GM21717 (cell line): ENCODE measurements at regions not wholly inside any gene's neighbourhood (a gene's known extent, or its start where the extent isn't known, plus 50 kb on each side); places are given as distances from the start of the nearest gene placed in this dataset.

Experiments
- ATAC-seq: cut with Tn5 transposase; IDR thresholded peaks from one replicate; pipeline ENCODE4 v1.9.1; 2021; ENCODE audit warnings: mild to moderate bottlenecking, moderate library complexity; ENCODE audit not compliant: unreplicated experiment

DNA sequence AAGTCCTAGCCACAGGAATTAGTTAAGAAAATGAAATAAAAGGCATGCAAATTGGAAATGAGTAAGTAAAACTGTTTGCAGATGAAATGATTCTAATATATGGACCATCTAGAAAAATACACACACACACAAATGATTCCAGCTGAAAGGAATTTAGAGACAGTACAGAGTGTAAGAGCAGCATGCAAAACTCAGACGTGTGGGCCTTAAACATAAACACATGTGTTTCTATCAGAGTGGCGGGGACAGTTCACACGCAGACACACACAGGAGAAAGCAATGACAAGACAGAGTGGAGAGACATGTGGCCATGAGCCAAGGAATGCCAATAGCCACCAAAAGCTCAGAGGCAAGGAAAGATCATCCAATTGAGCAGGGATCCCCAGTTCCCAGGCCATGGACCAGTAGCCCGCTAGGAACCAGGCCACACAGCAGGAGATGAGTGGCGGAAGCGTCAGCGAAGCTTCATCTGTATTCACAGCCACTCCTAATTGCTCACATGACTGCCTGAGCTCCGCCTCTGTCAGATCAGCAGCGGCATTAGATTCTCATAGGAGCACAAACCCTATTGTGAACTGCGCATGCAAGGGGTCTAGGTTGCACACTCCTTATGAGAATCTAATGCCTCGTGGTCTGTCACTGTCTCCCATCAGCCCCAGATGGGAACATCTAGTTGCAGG lies 155.4 kb downstream of the ARL4C start:
- no peak for ATAC-seq

DNA sequence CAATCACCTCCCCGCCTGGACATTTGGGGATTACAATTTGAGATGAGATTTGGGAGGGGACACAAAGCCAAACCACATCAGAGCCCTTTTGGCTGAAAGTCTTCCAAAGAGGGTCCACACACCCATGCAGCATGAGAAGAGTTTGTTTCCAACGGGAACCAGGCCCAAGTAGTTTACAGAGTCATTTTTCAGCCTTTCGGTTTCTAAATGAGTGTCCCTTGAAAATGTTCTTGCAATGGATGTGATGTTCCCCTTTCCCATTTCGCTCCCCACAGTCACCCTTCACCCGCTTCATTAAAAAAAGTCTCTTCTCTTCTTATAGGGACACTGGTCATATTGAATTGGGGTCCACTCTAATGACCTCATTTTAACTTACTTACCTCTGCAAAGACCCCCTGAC lies 157.4 kb downstream of the ARL4C start:
- no peak for ATAC-seq

DNA sequence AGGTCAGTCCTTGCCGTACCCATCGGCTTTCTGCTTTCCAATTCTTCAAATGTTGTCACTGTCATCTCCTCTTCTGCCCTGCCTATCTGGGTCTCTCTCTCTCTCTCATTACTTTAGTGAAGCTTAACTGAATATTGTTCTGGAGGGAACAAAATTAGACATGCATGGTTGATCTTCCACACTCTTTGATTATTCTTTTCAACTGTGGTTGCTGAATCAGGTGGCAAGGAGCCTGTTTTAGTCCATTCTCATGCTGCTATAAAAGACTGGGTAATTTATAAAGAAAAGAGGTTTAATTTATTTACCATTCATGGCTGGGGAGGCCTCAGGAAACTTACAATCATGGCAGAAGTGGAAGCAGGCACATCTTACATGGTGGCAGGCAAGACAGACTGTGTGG lies 157.9 kb downstream of the ARL4C start:
- no peak for ATAC-seq

DNA sequence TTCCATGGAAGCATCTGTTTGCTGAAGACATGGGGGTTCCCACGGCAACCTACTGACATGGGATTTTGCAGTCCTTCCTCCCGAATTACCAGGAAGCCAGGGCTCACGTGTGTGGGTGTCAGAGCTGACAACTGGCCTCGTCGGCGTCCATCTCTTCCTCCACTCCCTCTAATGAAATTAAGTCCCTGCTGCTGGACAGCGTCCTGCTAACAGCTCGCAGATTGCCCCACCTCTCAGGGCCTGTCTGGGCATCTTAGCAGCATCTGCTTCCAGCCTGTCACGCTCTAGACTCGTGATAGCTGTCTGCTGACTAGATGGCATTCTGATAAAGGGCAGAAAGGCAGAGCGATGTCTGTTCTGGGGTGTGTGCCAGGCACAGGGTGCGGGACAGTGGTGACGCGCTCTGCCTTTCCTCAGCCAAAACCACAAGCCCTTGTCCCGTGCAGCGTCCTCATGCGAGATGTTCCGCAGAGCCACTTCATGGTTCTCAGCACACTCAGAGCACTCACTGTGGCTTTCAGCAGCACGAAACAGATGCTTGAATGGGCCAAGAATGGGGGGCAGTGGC lies 161.1 kb downstream of the ARL4C start:
- ATAC-seq = no peak

DNA sequence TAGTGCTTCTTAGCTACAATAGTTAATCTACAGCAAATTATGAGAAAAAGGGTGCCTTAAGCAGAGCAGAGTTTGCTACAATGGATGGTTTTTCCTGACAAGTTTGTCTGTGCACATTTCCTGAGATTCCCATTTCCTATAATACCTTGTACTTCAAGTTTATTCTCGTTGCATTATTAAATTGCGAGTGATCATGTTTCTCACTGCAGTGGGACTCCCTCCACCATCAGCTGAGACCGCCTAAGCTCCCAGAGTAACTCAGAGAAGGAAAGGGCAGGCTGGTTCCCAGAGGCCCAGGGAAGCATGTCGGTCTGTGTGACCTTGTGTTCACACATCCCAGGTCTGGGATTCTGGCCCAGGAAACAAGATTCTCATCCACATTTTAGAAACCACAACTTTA lies 162.1 kb downstream of the ARL4C start:
- ATAC-seq = no peak

DNA sequence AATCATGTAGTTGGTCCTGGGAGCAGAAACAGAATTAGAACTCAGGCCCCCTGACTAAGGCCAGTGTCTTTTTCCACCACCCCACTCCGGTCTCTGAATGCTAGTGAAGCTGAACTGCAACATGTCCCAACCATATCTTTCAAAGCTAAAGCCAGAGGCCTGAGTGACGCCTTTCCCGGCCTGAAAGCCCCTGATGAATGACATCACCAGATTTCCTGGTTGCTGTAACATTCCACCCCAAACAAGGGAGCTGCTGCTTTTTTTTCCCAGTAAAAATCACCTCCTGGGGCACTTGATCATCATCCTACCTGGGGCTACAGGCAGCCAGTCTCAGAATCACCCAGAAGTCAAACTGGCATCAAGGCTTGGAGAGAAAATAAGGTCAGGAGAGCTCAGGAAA lies 162.7 kb downstream of the ARL4C start:
- no peak for ATAC-seq

DNA sequence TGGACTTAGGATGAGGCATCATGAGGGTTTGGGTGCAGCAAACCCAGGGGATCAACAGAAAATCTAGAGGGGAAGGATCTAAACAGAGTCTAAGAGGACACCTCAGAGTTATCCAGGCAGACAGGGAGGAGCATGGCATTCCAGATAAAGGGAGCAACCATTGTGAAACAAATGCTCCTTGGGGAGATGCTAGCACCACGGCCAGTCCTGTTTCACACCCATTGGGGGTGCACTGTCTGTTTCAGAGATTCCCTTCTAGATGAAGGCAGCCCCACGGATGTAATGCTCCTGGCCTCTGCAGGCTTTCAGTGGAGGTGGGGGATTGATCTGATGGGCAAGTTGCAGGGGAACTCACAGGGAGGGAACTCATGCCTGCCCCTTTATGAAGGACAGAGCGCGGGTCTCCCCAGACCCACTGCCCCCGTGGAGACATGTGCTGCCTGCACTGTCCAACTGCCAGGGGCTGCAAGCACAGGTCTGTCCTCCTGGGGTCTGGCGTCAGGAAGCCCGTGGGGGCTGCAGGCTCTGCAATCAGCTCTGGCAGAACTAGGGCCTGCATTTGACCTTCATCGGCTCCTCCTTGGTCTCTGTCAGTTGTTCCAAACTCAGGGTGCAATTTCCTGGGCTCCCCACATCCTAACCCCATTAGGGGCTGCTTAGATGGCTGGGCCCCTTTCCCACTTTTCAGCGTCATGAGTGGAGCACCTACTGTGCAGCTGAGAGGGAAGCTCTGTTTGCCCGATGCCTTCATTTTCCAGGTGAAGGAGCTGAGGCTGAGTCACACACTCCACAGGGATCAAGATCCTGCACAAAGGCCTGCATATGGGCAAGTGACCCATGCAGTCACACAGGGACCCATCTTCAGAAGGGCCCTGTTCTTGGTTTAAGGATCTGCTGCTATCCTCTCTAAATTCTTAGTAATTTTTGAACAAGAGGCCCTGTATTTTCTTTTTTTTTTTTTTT lies 163.4 kb downstream of the ARL4C start:
- no peak for ATAC-seq

DNA sequence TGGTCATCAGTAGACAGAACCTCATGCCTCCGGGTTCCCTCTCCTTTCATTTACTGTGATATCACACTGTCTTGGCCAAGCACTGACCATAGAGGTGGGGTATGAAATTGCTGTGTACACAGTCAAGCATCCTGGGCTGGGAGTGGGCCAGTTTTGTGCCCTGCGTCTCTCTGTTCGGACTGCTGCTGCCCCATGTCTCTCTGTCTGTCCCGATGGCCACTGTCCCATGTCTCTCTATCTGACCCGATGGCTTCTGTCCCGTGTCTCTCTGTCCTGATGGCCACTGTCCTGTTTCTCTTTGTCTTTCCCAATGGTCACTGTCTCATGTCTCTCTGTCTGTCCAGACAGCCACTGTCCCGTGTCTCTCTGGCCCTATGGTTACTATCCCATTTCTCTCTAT lies 164.9 kb downstream of the ARL4C start:
- ATAC-seq = no peak

DNA sequence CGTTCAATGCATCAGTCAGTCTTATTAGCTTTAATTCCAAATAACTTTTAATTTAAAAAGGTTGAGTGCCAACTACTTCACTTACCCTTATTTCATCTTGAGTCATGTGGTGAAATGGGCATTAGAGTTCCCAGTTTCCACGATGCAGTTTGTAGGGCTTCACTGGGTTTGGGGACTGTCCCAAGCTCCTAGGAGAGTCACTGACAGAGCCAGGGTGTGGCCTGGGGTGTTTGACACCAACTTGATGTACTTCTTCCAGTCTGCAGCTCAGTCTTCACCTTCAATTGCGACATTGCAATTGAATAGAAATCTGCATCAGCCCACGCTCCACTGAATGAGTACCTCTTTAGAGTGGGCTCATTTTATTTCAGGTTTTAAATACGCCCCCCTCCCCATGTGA lies 165.3 kb downstream of the ARL4C start:
- ATAC-seq = no peak

DNA sequence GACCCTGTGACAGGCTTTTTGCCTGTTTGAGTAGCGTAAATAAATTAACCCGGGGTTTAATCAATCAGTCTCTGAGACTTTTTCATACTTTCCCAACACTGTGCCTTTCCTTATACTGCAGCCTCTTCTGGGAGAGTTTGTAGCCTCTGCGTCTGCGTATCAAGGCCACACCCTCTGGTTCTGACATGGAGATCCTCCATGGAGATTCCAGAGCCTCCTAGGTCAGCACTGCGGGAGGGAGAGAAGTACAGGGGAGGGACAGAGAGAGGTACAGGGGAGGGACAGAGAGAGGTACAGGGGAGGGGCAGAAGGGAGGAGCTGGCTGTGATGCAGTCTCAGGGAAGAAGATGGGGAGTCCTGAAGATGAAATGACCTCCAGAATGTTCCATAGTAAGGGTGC lies 166.0 kb downstream of the ARL4C start:
- ATAC-seq = no peak

DNA sequence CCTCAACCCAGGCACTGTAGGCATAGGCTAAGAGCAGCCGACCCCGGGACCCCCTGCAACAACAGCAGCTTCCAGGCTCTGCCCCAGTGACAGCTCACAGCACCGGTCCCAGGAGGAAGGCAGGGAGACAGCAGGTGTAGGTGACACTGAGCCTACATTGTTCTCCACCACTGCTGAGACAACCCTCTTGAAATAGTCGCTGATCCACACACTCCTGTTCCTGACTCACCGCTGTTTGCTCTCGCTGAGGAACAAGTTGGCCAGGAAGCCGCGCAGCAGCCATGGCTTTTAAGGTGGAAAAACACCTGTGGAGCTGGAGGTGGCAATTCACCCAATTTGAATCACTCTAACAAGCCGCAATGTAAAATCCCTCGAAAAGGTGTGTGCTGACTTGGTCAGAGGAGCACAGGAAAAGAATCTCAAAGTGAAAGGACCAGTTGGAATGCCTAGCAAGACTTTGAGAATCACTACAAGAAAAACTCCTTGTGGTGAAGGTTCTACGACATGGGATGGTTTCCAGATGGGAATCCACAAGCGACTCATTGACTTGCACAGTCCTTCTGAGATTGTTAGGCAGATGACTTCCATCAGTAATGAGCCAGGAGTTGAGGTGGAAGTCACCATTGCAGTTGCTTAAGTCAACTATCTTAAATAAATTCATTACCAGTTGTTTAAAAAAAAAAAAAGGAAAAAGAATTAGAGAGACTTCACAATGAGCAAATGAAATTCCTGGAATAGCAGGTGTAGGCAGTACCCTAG lies 167.5 kb downstream of the ARL4C start:
- no peak for ATAC-seq

DNA sequence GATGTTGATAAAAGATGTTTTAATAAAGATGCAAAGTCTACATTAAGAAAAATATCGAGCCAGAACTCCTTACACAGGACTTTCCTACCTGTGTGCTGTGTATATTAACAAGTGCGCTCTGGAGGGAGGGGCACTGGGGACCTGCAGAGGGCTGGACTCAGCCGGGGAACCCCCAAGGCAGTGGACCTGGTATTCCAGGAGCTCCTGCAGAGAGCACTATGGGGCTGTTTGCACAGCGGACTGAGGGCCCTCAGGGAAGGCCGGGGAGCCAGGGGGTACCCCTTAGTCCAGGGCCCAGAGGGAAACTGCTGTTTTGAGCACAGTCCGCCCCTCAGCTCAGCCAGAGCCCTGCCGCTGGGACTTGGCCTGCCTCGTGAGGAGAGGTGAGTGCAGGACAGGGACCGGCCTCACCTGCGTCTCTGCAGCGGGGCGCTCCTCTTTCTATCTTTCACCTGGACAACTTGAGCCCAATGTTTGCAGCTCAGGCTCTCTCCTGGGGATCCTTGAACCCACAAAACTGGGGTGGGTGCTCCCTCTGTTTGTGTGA lies 168.4 kb downstream of the ARL4C start:
- ATAC-seq = no peak

DNA sequence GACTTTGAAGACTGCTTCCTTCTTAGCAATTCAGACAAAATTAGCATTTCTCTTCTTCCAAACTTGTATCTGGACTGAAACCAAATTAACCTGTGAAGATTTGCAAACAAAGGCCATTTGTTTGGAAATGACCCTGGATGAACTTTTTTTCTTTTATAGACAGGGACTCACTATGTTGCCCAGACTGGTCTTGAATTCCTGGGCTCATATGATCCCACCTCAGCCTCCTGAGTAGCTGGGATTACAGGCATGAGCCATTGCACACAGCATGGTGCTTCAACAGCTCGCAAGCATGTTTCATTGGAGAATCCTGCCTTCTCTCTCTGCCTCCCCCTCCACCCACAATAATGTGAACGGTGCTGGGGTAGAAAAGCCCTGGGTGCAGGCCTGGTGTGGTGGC lies 170.2 kb downstream of the ARL4C start:
- no peak for ATAC-seq

DNA sequence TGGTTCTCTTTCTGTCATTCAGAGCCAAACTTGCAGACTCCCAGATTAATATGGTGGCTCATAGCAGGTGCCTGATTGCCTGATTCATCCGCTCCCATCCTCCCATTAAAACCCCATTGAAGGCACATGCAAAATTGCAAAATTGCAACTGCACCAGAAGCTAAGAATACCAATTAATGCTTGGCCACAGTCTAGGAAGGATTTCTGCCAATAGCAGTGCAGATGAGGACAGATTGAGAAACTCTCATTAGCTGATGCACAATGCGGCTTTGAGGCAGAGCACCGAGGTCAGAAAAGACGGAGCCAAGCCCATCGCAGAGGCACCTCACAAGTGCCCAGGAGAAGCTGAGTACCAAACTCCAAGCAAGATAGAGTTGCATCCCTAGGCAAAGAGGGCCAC lies 172.8 kb downstream of the ARL4C start:
- no peak for ATAC-seq

DNA sequence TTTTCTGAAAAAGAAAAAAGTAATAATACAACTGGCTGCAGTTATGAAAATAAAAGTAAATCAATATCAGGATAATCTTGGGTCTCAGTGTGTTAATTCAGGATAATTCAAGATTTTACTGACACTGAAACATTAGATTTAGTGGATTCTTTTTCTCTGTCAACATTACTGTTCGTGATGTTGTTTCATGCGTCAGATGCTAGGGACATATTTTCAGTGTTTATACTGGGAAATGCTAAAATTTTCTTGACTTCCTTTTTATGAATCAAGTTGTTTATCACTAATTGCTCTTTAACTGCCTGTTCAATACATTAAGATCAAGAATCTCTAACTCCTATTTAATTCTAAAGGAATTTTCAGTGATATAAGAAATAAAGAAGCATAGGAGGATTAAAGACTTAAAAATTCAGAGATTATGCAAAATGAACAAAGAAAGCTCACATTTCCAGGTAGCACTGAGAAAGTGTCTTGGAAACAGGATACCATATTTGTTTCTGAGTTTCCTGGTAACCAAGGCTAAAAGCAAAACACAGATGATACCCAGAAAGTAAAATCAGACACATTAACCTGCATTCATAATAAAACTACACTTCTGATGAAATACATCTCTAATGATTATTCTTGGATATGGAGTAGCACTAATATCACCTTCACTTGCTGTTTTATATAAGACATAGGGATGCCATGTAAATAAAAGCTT lies 174.0 kb downstream of the ARL4C start:
- ATAC-seq = no peak

DNA sequence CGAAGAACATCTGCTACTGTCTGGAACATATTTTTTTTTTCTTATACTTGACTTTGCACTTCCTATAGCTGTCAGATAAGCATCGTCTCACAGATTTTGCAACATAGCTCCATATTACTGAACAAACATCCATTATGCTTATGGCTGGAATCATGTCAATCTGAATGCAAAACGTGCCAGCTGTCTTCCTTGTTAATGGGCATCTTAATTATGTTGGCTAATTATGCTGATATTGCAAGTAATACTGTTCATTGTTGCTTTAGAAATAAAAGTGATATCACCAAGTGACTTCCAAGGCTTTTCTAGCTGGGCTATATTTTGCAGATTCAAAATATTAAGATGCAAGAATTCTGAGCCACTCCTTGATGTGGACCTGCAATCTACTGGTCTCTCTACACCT lies 176.8 kb downstream of the ARL4C start:
- ATAC-seq = no peak

DNA sequence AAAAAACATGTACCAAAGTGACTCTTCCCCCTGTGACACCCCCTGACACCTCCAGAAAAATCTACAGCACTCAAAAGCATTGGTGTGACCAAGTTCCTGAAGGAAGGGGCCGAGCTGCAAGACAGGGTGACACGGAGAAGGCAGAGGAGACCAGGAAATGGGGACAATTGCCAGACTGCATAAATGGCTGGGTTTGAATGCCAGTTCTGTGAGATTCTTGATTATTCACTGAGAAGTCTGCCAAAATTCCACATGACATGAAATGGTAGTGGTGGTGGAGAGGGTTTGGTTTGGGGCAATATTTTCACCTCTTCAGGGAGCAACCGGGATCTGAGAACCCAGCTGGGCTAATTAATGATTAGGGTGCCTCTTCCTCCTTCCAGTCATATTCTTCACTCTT lies 178.5 kb downstream of the ARL4C start:
- no peak for ATAC-seq

DNA sequence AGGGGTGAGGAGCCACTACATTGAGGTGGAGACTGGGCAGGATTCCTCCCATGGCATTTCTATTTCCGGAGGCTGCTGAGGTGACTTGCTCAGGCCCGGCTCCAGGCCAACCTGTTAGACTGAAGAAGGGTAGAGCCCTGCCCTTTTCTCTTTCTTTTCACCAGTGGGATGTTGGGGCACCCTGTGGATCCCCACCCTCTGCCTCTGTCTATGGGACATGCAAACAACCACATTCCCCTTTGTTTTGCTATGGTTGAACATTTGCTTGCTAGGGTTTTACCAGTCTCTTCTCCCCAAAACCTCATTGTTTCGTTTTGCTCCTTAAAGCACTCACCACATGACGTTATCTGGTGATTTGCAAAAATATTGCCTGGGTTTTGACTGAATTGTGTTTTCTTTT lies 183.3 kb downstream of the ARL4C start:
- no peak for ATAC-seq

DNA sequence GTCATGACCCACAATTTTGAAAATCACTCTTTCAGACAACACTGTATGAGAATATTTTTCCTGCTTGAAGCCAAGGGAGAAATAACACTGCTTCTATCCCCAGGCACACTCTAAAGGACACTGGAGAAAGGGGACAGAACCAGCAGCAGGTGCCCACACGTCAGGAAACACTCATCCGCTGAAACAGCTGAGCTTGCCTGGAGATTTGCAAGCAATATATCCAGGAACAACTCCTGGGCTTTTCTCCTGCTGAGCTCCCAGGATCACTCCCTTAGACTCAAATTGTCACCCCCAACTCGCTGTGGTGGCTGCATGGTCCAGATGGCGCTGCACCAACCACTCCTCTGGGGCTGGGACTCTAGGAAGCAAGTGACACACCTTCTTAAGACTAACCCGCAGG lies 186.7 kb downstream of the ARL4C start:
- ATAC-seq = no peak

DNA sequence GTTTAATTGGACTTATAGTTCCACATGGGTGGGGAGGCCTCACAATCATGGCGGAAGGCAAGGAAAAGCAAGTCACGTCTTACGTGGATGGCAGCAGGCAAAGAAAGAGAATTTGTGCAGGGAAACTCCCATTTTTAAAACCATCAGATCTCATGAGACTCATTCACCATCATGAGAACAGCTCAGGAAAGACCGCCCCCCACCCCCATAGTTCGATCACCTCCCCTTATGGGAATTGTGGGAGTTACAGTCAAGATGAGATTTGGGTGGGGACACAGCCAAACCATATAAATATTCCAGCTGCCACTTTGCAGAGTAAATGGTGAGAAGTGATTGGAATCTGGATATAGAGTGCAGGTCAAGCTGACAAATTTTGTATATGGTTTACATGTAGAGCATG lies 187.4 kb downstream of the ARL4C start:
- no peak for ATAC-seq
